Gastroesophageal sphincter (tissue), 3 donors: ENCODE measurements at regions not wholly inside any gene's neighbourhood (a gene's known extent, or its start where the extent isn't known, plus 50 kb on each side); places are given as distances from the start of the nearest gene placed in this dataset.

ENCODE experiments used
- POLR2AphosphoS5 ChIP-seq: sonication (generic); formaldehyde crosslinking; IDR thresholded peaks from one replicate; pipeline ENCODE4 v1.6.1; 2017; ENCODE audit warnings: antibody characterized with exemption
- TF ChIP-seq, protein P1 (sequence below), 4 experiments: fragments of 200-600 bp in 2 of 4; fragments of 450-650 bp in 2 of 4; sonication (generic) in 1 of 4; IDR thresholded peaks; one replicate each; pipeline ENCODE4 v1.5.1; 2017 to 2019; ENCODE audit warnings: antibody characterized with exemption in 4 of 4, mild to moderate bottlenecking in 2 of 4, moderate library complexity in 2 of 4

DNA sequence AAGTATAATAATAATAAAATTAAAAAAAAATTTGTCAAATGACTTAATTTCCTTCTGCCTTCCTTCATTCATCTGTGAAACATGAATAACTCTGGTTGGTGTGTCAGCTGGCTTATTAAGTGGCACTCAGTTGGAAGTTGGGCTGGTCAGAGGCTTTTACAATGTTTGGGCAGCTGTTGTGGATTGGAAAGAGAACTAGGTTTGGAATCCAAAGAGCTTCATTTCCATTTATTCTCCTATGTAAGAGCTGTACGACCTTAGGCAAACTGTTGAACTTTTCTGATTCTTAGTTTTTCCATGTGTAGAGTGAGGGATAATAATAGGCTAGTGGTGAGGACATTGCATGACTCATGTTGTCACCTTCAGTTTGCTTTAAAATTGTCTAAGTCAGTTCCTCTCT lies 606.7 kb downstream of the PDCD6IP start:
- no peak for TF ChIP-seq POLR2AphosphoS5
- TF ChIP-seq, protein P1, sequence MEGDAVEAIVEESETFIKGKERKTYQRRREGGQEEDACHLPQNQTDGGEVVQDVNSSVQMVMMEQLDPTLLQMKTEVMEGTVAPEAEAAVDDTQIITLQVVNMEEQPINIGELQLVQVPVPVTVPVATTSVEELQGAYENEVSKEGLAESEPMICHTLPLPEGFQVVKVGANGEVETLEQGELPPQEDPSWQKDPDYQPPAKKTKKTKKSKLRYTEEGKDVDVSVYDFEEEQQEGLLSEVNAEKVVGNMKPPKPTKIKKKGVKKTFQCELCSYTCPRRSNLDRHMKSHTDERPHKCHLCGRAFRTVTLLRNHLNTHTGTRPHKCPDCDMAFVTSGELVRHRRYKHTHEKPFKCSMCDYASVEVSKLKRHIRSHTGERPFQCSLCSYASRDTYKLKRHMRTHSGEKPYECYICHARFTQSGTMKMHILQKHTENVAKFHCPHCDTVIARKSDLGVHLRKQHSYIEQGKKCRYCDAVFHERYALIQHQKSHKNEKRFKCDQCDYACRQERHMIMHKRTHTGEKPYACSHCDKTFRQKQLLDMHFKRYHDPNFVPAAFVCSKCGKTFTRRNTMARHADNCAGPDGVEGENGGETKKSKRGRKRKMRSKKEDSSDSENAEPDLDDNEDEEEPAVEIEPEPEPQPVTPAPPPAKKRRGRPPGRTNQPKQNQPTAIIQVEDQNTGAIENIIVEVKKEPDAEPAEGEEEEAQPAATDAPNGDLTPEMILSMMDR (IDR thresholded peaks at IDR 0.05), result no peak
